ENCODE measurements at regions not wholly inside any gene's neighbourhood (a gene's known extent, or its start where the extent isn't known, plus 50 kb on each side); places are given as distances from the start of the nearest gene placed in this dataset.

DNA sequence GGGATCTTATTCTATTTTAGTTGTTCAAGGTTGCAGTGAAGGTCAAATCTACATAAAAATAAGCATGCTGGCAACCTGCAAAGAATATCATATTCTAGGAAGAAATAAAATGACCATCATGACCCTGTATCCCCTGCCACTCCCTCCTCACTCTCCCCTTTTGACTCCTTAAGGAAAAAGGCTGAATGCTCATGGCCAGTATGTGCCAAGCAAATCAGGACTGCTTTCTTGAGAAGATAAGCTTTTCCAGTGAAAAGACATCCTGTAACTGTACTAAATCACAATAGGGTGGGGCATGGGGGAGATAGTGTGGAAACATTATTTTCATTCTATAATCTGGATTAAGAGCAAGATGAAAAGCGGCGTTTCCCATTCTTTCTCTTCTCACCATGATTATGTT lies 100.6 kb upstream of the LIFR start:
- Histone ChIP-seq H3K27ac (ENCODE audit: low read length in 2 of 2) (no peak overlapping the region), H3K4me2 (replicated peaks; ENCODE audit: low read depth, low read length, poor library complexity, severe bottlenecking) (no peak overlapping the region), H3K9me3 (ENCODE audit: control extremely low read depth in 1 of 3, control insufficient read depth in 2 of 3, insufficient read depth in 1 of 3, low read length in 2 of 3) (no peaks in the 10 kb centered on the region), H2AFZ (ENCODE audit: insufficient read depth, low read depth, low read length, poor library complexity, severe bottlenecking) (no peak overlapping the region), H3K4me3 (ENCODE audit: control extremely low read depth in 1 of 5, extremely low read depth in 1 of 5, insufficient read depth in 1 of 5, low read depth in 2 of 5, low read length in 4 of 5) (no peak overlapping the region), H3K36me3 (replicated peaks in 1 of 2; ENCODE audit: control extremely low read depth in 1 of 2, control insufficient read depth in 1 of 2, extremely low read depth in 1 of 2, insufficient read depth in 2 of 2, low read length in 1 of 2) (no peaks in the 10 kb centered on the region), H4K20me1 (ENCODE audit: control insufficient read depth, insufficient read depth, low read length, poor library complexity, severe bottlenecking) (no peaks in the 10 kb centered on the region), H3K79me2 (ENCODE audit: control insufficient read depth, insufficient read depth, low read length) (no peaks in the 10 kb centered on the region), H3K4me1 (ENCODE audit: control insufficient read depth in 2 of 2, insufficient read depth in 2 of 2, low read length in 2 of 2) (no peaks in the 10 kb centered on the region), H3K9ac (ENCODE audit: low read length) (no peak overlapping the region), H3K27me3 (replicated peaks in 1 of 4; ENCODE audit: control extremely low read depth in 1 of 4, control insufficient read depth in 3 of 4, insufficient read depth in 4 of 4, low read length in 3 of 4) (no peaks in the 10 kb centered on the region)
- no peak overlapping the region for H3K4me3 Mint-ChIP-seq
- H3K27me3 Mint-ChIP-seq: peaks cover 13% of the 10 kb centered on the region
- DNase-seq (no peak), ATAC-seq (ENCODE audit: low read depth) (no peak)
- ChIA-PET CTCF (no interaction called here), POLR2A (no interaction called here)
- H3K4me1 Mint-ChIP-seq: no peaks in the 10 kb centered on the region
- TF ChIP-seq, protein P1, sequence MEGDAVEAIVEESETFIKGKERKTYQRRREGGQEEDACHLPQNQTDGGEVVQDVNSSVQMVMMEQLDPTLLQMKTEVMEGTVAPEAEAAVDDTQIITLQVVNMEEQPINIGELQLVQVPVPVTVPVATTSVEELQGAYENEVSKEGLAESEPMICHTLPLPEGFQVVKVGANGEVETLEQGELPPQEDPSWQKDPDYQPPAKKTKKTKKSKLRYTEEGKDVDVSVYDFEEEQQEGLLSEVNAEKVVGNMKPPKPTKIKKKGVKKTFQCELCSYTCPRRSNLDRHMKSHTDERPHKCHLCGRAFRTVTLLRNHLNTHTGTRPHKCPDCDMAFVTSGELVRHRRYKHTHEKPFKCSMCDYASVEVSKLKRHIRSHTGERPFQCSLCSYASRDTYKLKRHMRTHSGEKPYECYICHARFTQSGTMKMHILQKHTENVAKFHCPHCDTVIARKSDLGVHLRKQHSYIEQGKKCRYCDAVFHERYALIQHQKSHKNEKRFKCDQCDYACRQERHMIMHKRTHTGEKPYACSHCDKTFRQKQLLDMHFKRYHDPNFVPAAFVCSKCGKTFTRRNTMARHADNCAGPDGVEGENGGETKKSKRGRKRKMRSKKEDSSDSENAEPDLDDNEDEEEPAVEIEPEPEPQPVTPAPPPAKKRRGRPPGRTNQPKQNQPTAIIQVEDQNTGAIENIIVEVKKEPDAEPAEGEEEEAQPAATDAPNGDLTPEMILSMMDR (IDR thresholded peaks at IDR 0.05): no peak
- no peak for TF ChIP-seq EZH2 (IDR thresholded peaks at IDR 0.05; ENCODE audit: borderline replicate concordance, insufficient read depth, low read depth, low read length, poor library complexity, severe bottlenecking)
- H3K27ac Mint-ChIP-seq: no peak overlapping the region
- intact Hi-C loops (cut with micrococcal nuclease): no loop called here
- no CpG with 5 or more reads among the region's 2 CpGs for WGBS (ENCODE audit: insufficient coverage)
- no peaks in the 10 kb centered on the region for H3K9me3 Mint-ChIP-seq (ENCODE audit: insufficient read depth)

- Mint-ChIP-seq H3K27ac (no peak overlapping the region), H3K27me3 (peaks cover 14% of the 10 kb centered on the region), H3K9me3 (ENCODE audit: insufficient read depth) (peaks cover 2% of the 10 kb centered on the region), H3K4me1 (no peaks in the 10 kb centered on the region), H3K4me3 (no peak overlapping the region)
- ChIA-PET POLR2A (no interaction called here), CTCF (no interaction called here)
- H3K4me1 ChIP-seq (ENCODE audit: control insufficient read depth in 2 of 2, insufficient read depth in 2 of 2, low read length in 2 of 2): no peaks in the 10 kb centered on the region
- no peak overlapping the region for H3K4me3 ChIP-seq (ENCODE audit: control extremely low read depth in 1 of 5, extremely low read depth in 1 of 5, insufficient read depth in 1 of 5, low read depth in 2 of 5, low read length in 4 of 5)
- no peak overlapping the region for H3K9ac ChIP-seq (ENCODE audit: low read length)
- H2AFZ ChIP-seq (ENCODE audit: insufficient read depth, low read depth, low read length, poor library complexity, severe bottlenecking): no peak overlapping the region
- 74% methylated on average over 10 of the region's 12 CpGs for WGBS (ENCODE audit: insufficient coverage)
- H3K36me3 ChIP-seq (replicated peaks in 1 of 2; ENCODE audit: control extremely low read depth in 1 of 2, control insufficient read depth in 1 of 2, extremely low read depth in 1 of 2, insufficient read depth in 2 of 2, low read length in 1 of 2): no peaks in the 10 kb centered on the region
- H3K9me3 ChIP-seq (ENCODE audit: control extremely low read depth in 1 of 3, control insufficient read depth in 2 of 3, insufficient read depth in 1 of 3, low read length in 2 of 3): no peaks in the 10 kb centered on the region
- DNase-seq: no peak
- TF ChIP-seq, protein P1 (IDR thresholded peaks at IDR 0.05): no peak
- no peak for TF ChIP-seq EZH2 (IDR thresholded peaks at IDR 0.05; ENCODE audit: borderline replicate concordance, insufficient read depth, low read depth, low read length, poor library complexity, severe bottlenecking)
- H3K27ac ChIP-seq (ENCODE audit: low read length in 2 of 2): no peak overlapping the region
- intact Hi-C loops (cut with micrococcal nuclease): no loop called here
- H3K79me2 ChIP-seq (ENCODE audit: control insufficient read depth, insufficient read depth, low read length): no peaks in the 10 kb centered on the region
- H4K20me1 ChIP-seq (ENCODE audit: control insufficient read depth, insufficient read depth, low read length, poor library complexity, severe bottlenecking): no peaks in the 10 kb centered on the region
- no peak overlapping the region for H3K4me2 ChIP-seq (replicated peaks; ENCODE audit: low read depth, low read length, poor library complexity, severe bottlenecking)
- H3K27me3 ChIP-seq (replicated peaks in 1 of 4; ENCODE audit: control extremely low read depth in 1 of 4, control insufficient read depth in 3 of 4, insufficient read depth in 4 of 4, low read length in 3 of 4): no peaks in the 10 kb centered on the region
- no peak for ATAC-seq (ENCODE audit: low read depth)
Observed at GRCh38 chr5:38660194-38660668, 103.8 kb upstream of the LIFR start.
